Gastroesophageal sphincter (tissue), 3 donors: ENCODE measurements at regions not wholly inside any gene's neighbourhood (a gene's known extent, or its start where the extent isn't known, plus 50 kb on each side); places are given as distances from the start of the nearest gene placed in this dataset.

ENCODE experiments used
- CTCF ChIP-seq, 4 experiments: fragments of 200-600 bp in 2 of 4; fragments of 450-650 bp in 2 of 4; sonication (generic) in 1 of 4; IDR thresholded peaks; one replicate each; pipeline ENCODE4 v1.5.1; 2017 to 2019; ENCODE audit warnings: antibody characterized with exemption in 4 of 4, mild to moderate bottlenecking in 2 of 4, moderate library complexity in 2 of 4
- POLR2AphosphoS5 ChIP-seq: sonication (generic); formaldehyde crosslinking; IDR thresholded peaks from one replicate; pipeline ENCODE4 v1.6.1; 2017; ENCODE audit warnings: antibody characterized with exemption

GRCh38 chr9:7478646-7479045 lies 320.9 kb downstream of the DMAC1 start:
- TF ChIP-seq POLR2AphosphoS5 (no peak), CTCF (IDR thresholded peaks at IDR 0.05) (no peak)
